Esophagus squamous epithelium (tissue), 4 donors: ENCODE measurements at regions not wholly inside any gene's neighbourhood (a gene's known extent, or its start where the extent isn't known, plus 50 kb on each side); places are given as distances from the start of the nearest gene placed in this dataset.

Experiments
- POLR2A ChIP-seq, 4 donors: fragments of 450-650 bp; IDR thresholded peaks; one replicate each; pipeline ENCODE4 v1.6.1; 2017; ENCODE audit warnings: antibody characterized with exemption in 4 of 4, mild to moderate bottlenecking in 4 of 4, moderate library complexity in 3 of 4
- TF ChIP-seq, protein P1 (sequence below), 6 experiments: fragments of 450-650 bp in 4 of 6; fragments of 200-600 bp in 2 of 6; sonication (generic) in 2 of 6; IDR thresholded peaks; one replicate each; pipeline ENCODE4 v1.5.1; 2016 to 2019; ENCODE audit warnings: antibody characterized with exemption in 6 of 6, mild to moderate bottlenecking in 4 of 6, moderate library complexity in 4 of 6

DNA sequence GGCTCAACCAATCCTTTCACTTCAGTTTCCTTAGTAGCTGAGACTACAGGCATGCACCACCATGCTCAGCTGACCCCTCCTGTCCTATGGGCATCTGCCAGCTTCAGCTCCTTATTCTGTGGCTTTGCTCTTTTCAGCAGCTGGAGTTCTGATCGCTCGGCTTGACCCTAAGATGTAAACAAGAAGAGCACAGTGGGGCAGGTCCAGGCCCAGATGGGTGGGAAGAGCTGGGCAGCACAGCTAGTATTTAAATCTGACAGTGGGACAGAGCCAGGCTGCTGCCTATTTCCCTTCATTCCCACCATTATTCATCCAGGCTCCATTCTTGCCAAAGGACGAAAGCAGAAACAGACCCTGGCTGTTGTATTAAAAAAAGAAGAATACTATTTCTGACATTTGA lies 494.9 kb upstream of the PODXL start:
- TF ChIP-seq, protein P1, sequence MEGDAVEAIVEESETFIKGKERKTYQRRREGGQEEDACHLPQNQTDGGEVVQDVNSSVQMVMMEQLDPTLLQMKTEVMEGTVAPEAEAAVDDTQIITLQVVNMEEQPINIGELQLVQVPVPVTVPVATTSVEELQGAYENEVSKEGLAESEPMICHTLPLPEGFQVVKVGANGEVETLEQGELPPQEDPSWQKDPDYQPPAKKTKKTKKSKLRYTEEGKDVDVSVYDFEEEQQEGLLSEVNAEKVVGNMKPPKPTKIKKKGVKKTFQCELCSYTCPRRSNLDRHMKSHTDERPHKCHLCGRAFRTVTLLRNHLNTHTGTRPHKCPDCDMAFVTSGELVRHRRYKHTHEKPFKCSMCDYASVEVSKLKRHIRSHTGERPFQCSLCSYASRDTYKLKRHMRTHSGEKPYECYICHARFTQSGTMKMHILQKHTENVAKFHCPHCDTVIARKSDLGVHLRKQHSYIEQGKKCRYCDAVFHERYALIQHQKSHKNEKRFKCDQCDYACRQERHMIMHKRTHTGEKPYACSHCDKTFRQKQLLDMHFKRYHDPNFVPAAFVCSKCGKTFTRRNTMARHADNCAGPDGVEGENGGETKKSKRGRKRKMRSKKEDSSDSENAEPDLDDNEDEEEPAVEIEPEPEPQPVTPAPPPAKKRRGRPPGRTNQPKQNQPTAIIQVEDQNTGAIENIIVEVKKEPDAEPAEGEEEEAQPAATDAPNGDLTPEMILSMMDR (IDR thresholded peaks at IDR 0.05) = no peak
- no peak for TF ChIP-seq POLR2A (IDR thresholded peaks at IDR 0.05)
